ENCODE measurements at regions not wholly inside any gene's neighbourhood (a gene's known extent, or its start where the extent isn't known, plus 50 kb on each side); places are given as distances from the start of the nearest gene placed in this dataset.

DNA sequence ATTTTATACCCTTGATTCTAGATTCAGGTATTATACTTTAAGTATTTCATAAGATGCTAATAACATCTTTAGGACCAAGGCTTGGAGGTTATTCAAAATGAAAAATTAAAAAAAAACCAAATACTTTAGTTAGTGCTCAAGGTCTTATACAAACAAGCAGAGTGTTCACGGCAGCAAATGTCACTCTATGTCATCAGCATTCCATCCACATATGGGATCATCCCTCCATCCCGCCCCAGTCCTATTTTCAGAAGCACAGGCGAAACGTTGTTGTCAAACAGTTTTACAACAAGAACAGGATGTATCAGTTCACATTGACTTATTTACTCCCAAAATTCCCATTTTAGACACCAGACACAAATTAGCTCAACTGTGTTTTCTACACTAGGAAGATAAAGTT is 83.7 kb downstream of the DSEL start:
- Histone ChIP-seq H3K36me3 (no peaks in the 10 kb centered on the region), H3K4me3 (no peak overlapping the region), H3K9me3 (peaks cover 0 to 5% (median 0%) of the 10 kb centered on the region in 4 donors), H3K27me3 (no peaks in the 10 kb centered on the region), H3K4me1 (no peaks in the 10 kb centered on the region), H3K27ac (no peak overlapping the region)
- 55 to 70% methylated on average over 4 of the region's 4 CpGs for WGBS, 2 donors
- no peak for TF ChIP-seq EP300 (IDR thresholded peaks at IDR 0.05)
- TF ChIP-seq POLR2AphosphoS5 (IDR thresholded peaks at IDR 0.05): no peak
- no peak for TF ChIP-seq POLR2A (IDR thresholded peaks at IDR 0.05)
- TF ChIP-seq, protein P1, sequence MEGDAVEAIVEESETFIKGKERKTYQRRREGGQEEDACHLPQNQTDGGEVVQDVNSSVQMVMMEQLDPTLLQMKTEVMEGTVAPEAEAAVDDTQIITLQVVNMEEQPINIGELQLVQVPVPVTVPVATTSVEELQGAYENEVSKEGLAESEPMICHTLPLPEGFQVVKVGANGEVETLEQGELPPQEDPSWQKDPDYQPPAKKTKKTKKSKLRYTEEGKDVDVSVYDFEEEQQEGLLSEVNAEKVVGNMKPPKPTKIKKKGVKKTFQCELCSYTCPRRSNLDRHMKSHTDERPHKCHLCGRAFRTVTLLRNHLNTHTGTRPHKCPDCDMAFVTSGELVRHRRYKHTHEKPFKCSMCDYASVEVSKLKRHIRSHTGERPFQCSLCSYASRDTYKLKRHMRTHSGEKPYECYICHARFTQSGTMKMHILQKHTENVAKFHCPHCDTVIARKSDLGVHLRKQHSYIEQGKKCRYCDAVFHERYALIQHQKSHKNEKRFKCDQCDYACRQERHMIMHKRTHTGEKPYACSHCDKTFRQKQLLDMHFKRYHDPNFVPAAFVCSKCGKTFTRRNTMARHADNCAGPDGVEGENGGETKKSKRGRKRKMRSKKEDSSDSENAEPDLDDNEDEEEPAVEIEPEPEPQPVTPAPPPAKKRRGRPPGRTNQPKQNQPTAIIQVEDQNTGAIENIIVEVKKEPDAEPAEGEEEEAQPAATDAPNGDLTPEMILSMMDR (IDR thresholded peaks at IDR 0.05): no peak
- no peak for DNase-seq
- ATAC-seq (ENCODE audit: low FRiP score in 2 of 2): no peak

DNA sequence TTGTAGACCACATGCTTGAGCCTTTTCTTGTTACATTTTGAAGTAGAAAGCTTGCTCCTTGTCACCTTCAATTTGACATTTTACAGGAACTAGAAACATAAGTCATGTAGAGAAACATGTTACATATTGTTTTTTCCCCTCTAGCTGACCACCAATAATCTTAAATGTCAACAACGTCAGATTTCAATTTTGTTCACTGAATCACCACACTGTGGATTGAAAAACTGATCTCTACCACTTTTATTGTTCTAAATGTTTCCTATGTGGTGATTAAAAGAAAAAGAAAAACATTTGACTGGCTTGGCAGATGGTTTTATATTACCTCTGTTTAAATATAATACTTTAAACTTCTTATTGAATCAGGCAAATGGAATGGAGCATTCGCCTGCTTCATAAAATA is 87.7 kb downstream of the DSEL start:
- WGBS, 2 donors: 71 to 74% methylated on average over 2 of the region's 2 CpGs
- DNase-seq (no peak), ATAC-seq (ENCODE audit: low FRiP score in 2 of 2) (no peak)
- H3K36me3 ChIP-seq: no peaks in the 10 kb centered on the region
- no peaks in the 10 kb centered on the region for H3K9me3 ChIP-seq
- H3K27ac ChIP-seq: no peak overlapping the region
- H3K4me3 ChIP-seq: no peak overlapping the region
- TF ChIP-seq EP300 (IDR thresholded peaks at IDR 0.05): no peak
- TF ChIP-seq POLR2A (IDR thresholded peaks at IDR 0.05): no peak
- no peak for TF ChIP-seq POLR2AphosphoS5 (IDR thresholded peaks at IDR 0.05)
- TF ChIP-seq, protein P1 (IDR thresholded peaks at IDR 0.05): no peak
- H3K4me1 ChIP-seq: no peaks in the 10 kb centered on the region
- no peaks in the 10 kb centered on the region for H3K27me3 ChIP-seq

DNA sequence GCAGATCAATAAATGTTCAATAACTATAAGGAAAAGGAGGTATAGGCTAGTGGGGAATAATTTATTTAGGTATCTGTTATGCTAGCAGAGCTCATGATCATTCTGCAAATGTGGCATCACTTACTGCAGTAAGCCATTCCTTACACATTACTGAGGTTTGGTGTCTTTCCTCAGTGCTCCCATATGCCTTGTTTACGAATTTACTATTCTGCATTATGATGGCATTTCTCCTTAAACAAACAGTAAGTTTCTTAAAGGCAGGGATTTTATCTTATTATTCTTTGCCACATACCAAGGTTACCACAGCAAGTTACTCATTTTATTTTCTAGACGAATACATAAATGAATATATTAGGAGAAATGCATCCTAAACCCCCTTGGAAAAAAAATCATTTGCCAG is 88.4 kb downstream of the DSEL start:
- TF ChIP-seq EP300 (IDR thresholded peaks at IDR 0.05): no peak
- TF ChIP-seq, protein P1 (IDR thresholded peaks at IDR 0.05): no peak
- TF ChIP-seq POLR2A (IDR thresholded peaks at IDR 0.05): no peak
- no peak for TF ChIP-seq POLR2AphosphoS5 (IDR thresholded peaks at IDR 0.05)
- ATAC-seq (ENCODE audit: low FRiP score in 2 of 2) (no peak), DNase-seq (no peak)
- H3K9me3 ChIP-seq: no peaks in the 10 kb centered on the region
- H3K27ac ChIP-seq: no peak overlapping the region
- WGBS, 2 donors: 77 to 82% methylated on average over 2 of the region's 2 CpGs
- no peaks in the 10 kb centered on the region for H3K4me1 ChIP-seq
- H3K27me3 ChIP-seq: no peaks in the 10 kb centered on the region
- no peak overlapping the region for H3K4me3 ChIP-seq
- no peaks in the 10 kb centered on the region for H3K36me3 ChIP-seq

DNA sequence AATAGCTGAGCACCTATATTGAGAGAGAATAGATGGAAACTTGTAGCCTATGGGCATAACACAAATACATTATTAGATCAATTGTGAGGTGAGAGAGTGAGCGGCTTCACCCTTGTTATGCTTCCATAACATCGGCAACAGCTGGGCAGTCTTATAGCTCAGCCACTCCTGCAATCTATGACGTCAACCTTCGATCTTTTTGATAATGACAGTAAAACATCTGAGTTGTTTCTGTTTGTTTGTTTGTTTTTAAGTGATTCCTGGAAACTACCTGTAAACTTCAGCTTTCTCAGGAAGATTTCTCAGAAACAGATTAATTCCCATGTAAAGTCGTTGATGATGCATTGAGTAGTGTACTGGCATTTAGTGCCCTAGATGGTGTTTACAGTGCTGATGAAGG is 90.0 kb downstream of the DSEL start:
- no peak for DNase-seq
- no peaks in the 10 kb centered on the region for H3K4me1 ChIP-seq
- H3K27ac ChIP-seq: no peak overlapping the region
- no peaks in the 10 kb centered on the region for H3K9me3 ChIP-seq
- TF ChIP-seq, protein P1 (IDR thresholded peaks at IDR 0.05): no peak
- TF ChIP-seq POLR2A (IDR thresholded peaks at IDR 0.05): no peak
- TF ChIP-seq EP300 (IDR thresholded peaks at IDR 0.05): no peak
- no peak for TF ChIP-seq POLR2AphosphoS5 (IDR thresholded peaks at IDR 0.05)
- H3K4me3 ChIP-seq: no peak overlapping the region
- WGBS, 2 donors: 75 to 86% methylated on average over 5 of the region's 5 CpGs
- no peaks in the 10 kb centered on the region for H3K36me3 ChIP-seq
- ATAC-seq (ENCODE audit: low FRiP score in 2 of 2): no peak
- no peaks in the 10 kb centered on the region for H3K27me3 ChIP-seq

DNA sequence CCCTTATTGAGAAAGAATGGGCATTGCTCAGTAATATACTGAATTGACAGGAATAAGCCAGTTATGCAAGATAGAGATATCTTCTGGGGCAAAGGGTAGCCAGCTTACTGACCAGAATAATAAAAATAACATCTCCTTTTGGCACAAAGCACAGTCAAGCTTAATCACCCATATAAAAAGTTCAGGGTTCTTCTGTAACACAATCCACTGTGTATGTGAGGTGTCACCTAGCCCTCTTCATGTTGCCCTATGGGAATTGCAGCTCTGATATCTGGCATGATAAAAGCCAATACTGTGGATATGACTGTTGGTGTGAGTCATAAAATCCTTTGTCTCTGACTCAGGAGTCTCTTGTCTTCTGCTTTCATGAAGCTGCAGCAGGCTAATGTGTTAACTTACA is 90.8 kb downstream of the DSEL start:
- H3K4me3 ChIP-seq: no peak overlapping the region
- no peaks in the 10 kb centered on the region for H3K9me3 ChIP-seq
- no peaks in the 10 kb centered on the region for H3K27me3 ChIP-seq
- H3K36me3 ChIP-seq: no peaks in the 10 kb centered on the region
- no peak for DNase-seq
- no peak for ATAC-seq (ENCODE audit: low FRiP score in 2 of 2)
- H3K4me1 ChIP-seq: no peaks in the 10 kb centered on the region
- TF ChIP-seq POLR2A (IDR thresholded peaks at IDR 0.05) (no peak), POLR2AphosphoS5 (IDR thresholded peaks at IDR 0.05) (no peak), EP300 (IDR thresholded peaks at IDR 0.05) (no peak)
- TF ChIP-seq, protein P1 (IDR thresholded peaks at IDR 0.05): no peak
- no peak overlapping the region for H3K27ac ChIP-seq
